Common myeloid progenitor, CD34-positive (primary cell): ENCODE measurements at regions not wholly inside any gene's neighbourhood (a gene's known extent, or its start where the extent isn't known, plus 50 kb on each side); places are given as distances from the start of the nearest gene placed in this dataset.

ENCODE experiments used
- CTCF ChIA-PET: fragments of 350-600 bp; sonication (Branson Sonifier 250); formaldehyde crosslinking; loops from one replicate; lab custom pipeline; 2021; ENCODE audit warnings: antibody characterized with exemption; lab: Charles Lee
- POLR2A ChIA-PET: fragments of 350-600 bp; sonication (Branson Sonifier 250); formaldehyde crosslinking; loops from one replicate; lab custom pipeline; 2021; ENCODE audit warnings: antibody characterized with exemption; lab: Charles Lee
- DNase-seq, 3 donors: peaks; one replicate each; pipeline versions ENCODE4 v3.0.0 to v3.0.0-alpha.2; 2013
- H3K27ac ChIP-seq, 2 experiments: 1 replicate in 1 of 2; 2 replicates in 1 of 2; pipeline ENCODE4 v1.7.0; 2013; ENCODE audit warnings: inconsistent platforms in 2 of 2, low read length in 2 of 2, mild to moderate bottlenecking in 2 of 2, low read depth in 1 of 2, moderate library complexity in 1 of 2; ENCODE audit not compliant: severe bottlenecking in 2 of 2, insufficient read depth in 1 of 2, poor library complexity in 1 of 2
- H3K27me3 ChIP-seq, 5 experiments: replicated peaks in 2 of 5; 1 replicate in 3 of 5; 2 replicates in 2 of 5; pipeline versions ENCODE4 v1.6.1 to v1.7.0; 2013; ENCODE audit warnings: low read length in 4 of 5, mild to moderate bottlenecking in 2 of 5, moderate library complexity in 2 of 5, inconsistent platforms in 1 of 5; ENCODE audit not compliant: insufficient read depth in 5 of 5, control insufficient read depth in 4 of 5
- H3K36me3 ChIP-seq, 4 experiments: 1 replicate in 2 of 4; 2 replicates in 2 of 4; pipeline versions ENCODE4 v1.6.1 to v1.7.0; 2013; ENCODE audit warnings: low read length in 3 of 4, control low read depth in 1 of 4, mild to moderate bottlenecking in 1 of 4; ENCODE audit not compliant: control insufficient read depth in 4 of 4, insufficient read depth in 4 of 4
- H3K4me1 ChIP-seq, 4 experiments: 1 replicate in 3 of 4; 2 replicates in 1 of 4; pipeline versions ENCODE4 v1.6.1 to v1.7.1; 2013; ENCODE audit warnings: low read length in 3 of 4, mild to moderate bottlenecking in 3 of 4, control low read depth in 1 of 4, inconsistent platforms in 1 of 4, moderate library complexity in 1 of 4; ENCODE audit not compliant: control insufficient read depth in 4 of 4, insufficient read depth in 4 of 4; ENCODE audit errors: control extremely low read depth in 1 of 4
- H3K4me3 ChIP-seq, 7 experiments: 1 replicate in 4 of 7; 2 replicates in 3 of 7; pipeline versions ENCODE4 v1.5.1 to v1.7.0; 2013; ENCODE audit warnings: mild to moderate bottlenecking in 7 of 7, low read length in 6 of 7, moderate library complexity in 6 of 7, inconsistent platforms in 2 of 7, low read depth in 2 of 7, control low read depth in 1 of 7; ENCODE audit not compliant: insufficient read depth in 4 of 7, control insufficient read depth in 1 of 7; ENCODE audit errors: extremely low read depth in 1 of 7
- H3K9me3 ChIP-seq, 5 experiments: 1 replicate in 4 of 5; 2 replicates in 1 of 5; pipeline versions ENCODE4 v1.6.1 to v1.7.1; 2013; ENCODE audit warnings: low read length in 4 of 5, mild to moderate bottlenecking in 2 of 5, inconsistent platforms in 1 of 5, low read depth in 1 of 5, moderate library complexity in 1 of 5; ENCODE audit not compliant: control insufficient read depth in 4 of 5, insufficient read depth in 2 of 5; ENCODE audit errors: control extremely low read depth in 1 of 5
- WGBS: methylation state at CpG from one replicate; pipeline ENCODE4 v1.1.5; 2013; ENCODE audit not compliant: insufficient coverage; 5-methylcytosine and 5-hydroxymethylcytosine counted together

- WGBS = 80% methylated on average over 7 of the region's 9 CpGs
- H3K27me3 ChIP-seq = no peaks in the 10 kb centered on the region
- no peaks in the 10 kb centered on the region for H3K9me3 ChIP-seq
- no peak overlapping the region for H3K4me3 ChIP-seq
- DNase-seq = no peak
- no peaks in the 10 kb centered on the region for H3K4me1 ChIP-seq
- CTCF ChIA-PET = no interaction called here
- H3K36me3 ChIP-seq = no peaks in the 10 kb centered on the region
- POLR2A ChIA-PET = no interaction called here
- no peak overlapping the region for H3K27ac ChIP-seq
Observed at GRCh38 chrX:145682518-145683298, 134.9 kb upstream of the SLITRK2 start.

- Histone ChIP-seq H3K27ac (no peak overlapping the region), H3K9me3 (no peaks in the 10 kb centered on the region), H3K4me1 (no peaks in the 10 kb centered on the region), H3K27me3 (no peaks in the 10 kb centered on the region), H3K36me3 (no peaks in the 10 kb centered on the region), H3K4me3 (no peak overlapping the region)
- ChIA-PET CTCF (no interaction called here), POLR2A (no interaction called here)
- WGBS = 81% methylated on average over 2 of the region's 4 CpGs
- DNase-seq = no peak
Observed at GRCh38 chrX:145687146-145687545, 130.5 kb upstream of the SLITRK2 start.

GRCh38 chrX:145687707-145688106 is 129.9 kb upstream of the SLITRK2 start:
- DNase-seq = no peak
- Histone ChIP-seq H3K27me3 (no peaks in the 10 kb centered on the region), H3K9me3 (no peaks in the 10 kb centered on the region), H3K36me3 (no peaks in the 10 kb centered on the region), H3K4me1 (no peaks in the 10 kb centered on the region), H3K27ac (no peak overlapping the region), H3K4me3 (no peak overlapping the region)
- no CpG with 5 or more reads among the region's 1 CpG for WGBS
- ChIA-PET POLR2A (no interaction called here), CTCF (no interaction called here)

- WGBS = 79% methylated on average over 3 of the region's 3 CpGs
- H3K27ac ChIP-seq = no peak overlapping the region
- no peak for DNase-seq
- CTCF ChIA-PET = no interaction called here
- no peak overlapping the region for H3K4me3 ChIP-seq
- no peaks in the 10 kb centered on the region for H3K27me3 ChIP-seq
- POLR2A ChIA-PET = no interaction called here
- no peaks in the 10 kb centered on the region for H3K4me1 ChIP-seq
- no peaks in the 10 kb centered on the region for H3K9me3 ChIP-seq
- no peaks in the 10 kb centered on the region for H3K36me3 ChIP-seq
Observed at GRCh38 chrX:145694048-145694447, 123.6 kb upstream of the SLITRK2 start.

- POLR2A ChIA-PET = no interaction called here
- H3K9me3 ChIP-seq = no peaks in the 10 kb centered on the region
- no peaks in the 10 kb centered on the region for H3K4me1 ChIP-seq
- no peaks in the 10 kb centered on the region for H3K27me3 ChIP-seq
- no peak overlapping the region for H3K27ac ChIP-seq
- WGBS = 83% methylated on average over 2 of the region's 5 CpGs
- CTCF ChIA-PET = no interaction called here
- DNase-seq = no peak
- H3K4me3 ChIP-seq = no peak overlapping the region
- no peaks in the 10 kb centered on the region for H3K36me3 ChIP-seq
Observed at GRCh38 chrX:145715641-145716138, 101.9 kb upstream of the SLITRK2 start.

- no peaks in the 10 kb centered on the region for H3K4me1 ChIP-seq
- CTCF ChIA-PET = no interaction called here
- no peaks in the 10 kb centered on the region for H3K9me3 ChIP-seq
- H3K36me3 ChIP-seq = no peaks in the 10 kb centered on the region
- WGBS = 100% methylated on average over 1 of the region's 2 CpGs
- H3K4me3 ChIP-seq = no peak overlapping the region
- DNase-seq = no peak
- POLR2A ChIA-PET = no interaction called here
- no peaks in the 10 kb centered on the region for H3K27me3 ChIP-seq
- no peak overlapping the region for H3K27ac ChIP-seq
Observed at GRCh38 chrX:145716226-145716625, 101.4 kb upstream of the SLITRK2 start.

- POLR2A ChIA-PET = no interaction called here
- CTCF ChIA-PET = no interaction called here
Observed at GRCh38 chrX:145727476-145727875, 90.2 kb upstream of the SLITRK2 start.

More at GRCh38 chrX:145727476-145727875, 90.2 kb upstream of the SLITRK2 start:
- Histone ChIP-seq H3K27ac (no peak overlapping the region), H3K4me3 (no peak overlapping the region), H3K36me3 (no peaks in the 10 kb centered on the region), H3K4me1 (no peaks in the 10 kb centered on the region), H3K27me3 (no peaks in the 10 kb centered on the region), H3K9me3 (no peaks in the 10 kb centered on the region)
- WGBS = 63% methylated on average over 4 of the region's 5 CpGs
- no peak for DNase-seq
